C1 segment of cervical spinal cord (tissue), 14 donors: ENCODE measurements at regions not wholly inside any gene's neighbourhood (a gene's known extent, or its start where the extent isn't known, plus 50 kb on each side); places are given as distances from the start of the nearest gene placed in this dataset.

ENCODE experiments used
- DNase-seq, 14 donors: peaks; one replicate each; lab custom pipeline; 2025; lab: John Stamatoyannopoulos, UW

- DNase-seq = no peak
Observed at GRCh38 chr2:167900435-167901114, 346.8 kb downstream of the STK39 start.

- no peak for DNase-seq
Observed at GRCh38 chr2:167898340-167898739, 349.1 kb downstream of the STK39 start.

- no peak for DNase-seq
Observed at GRCh38 chr2:167891841-167892240, 355.6 kb downstream of the STK39 start.

GRCh38 chr2:167890739-167891138 lies 356.7 kb downstream of the STK39 start:
- DNase-seq = no peak

- DNase-seq = no peak
Observed at GRCh38 chr2:167880415-167880814, 367.0 kb downstream of the STK39 start.

GRCh38 chr2:167875529-167875928 lies 371.9 kb downstream of the STK39 start:
- DNase-seq = no peak

- no peak for DNase-seq
Observed at GRCh38 chr2:167874812-167875211, 372.6 kb downstream of the STK39 start.

- no peak for DNase-seq
Observed at GRCh38 chr2:167871286-167871685, 376.1 kb downstream of the STK39 start.

- no peak for DNase-seq
Observed at GRCh38 chr2:167869200-167869599, 378.2 kb downstream of the STK39 start.

- DNase-seq = no peak
Observed at GRCh38 chr2:167863377-167863776, 384.0 kb downstream of the STK39 start.

- no peak for DNase-seq
Observed at GRCh38 chr2:167862782-167863181, 384.6 kb downstream of the STK39 start.

- DNase-seq = no peak
Observed at GRCh38 chr2:167862296-167862695, 385.1 kb downstream of the STK39 start.

- no peak for DNase-seq
Observed at GRCh38 chr2:167861574-167862193, 385.7 kb downstream of the STK39 start.

- DNase-seq = no peak
Observed at GRCh38 chr2:167860082-167860481, 387.3 kb downstream of the STK39 start.

GRCh38 chr2:167859676-167860075 lies 387.7 kb downstream of the STK39 start:
- no peak for DNase-seq

GRCh38 chr2:167858086-167858485 lies 389.3 kb downstream of the STK39 start:
- no peak for DNase-seq

GRCh38 chr2:167857416-167857815 lies 390.0 kb downstream of the STK39 start:
- DNase-seq = peak in 1 of 14 donors; percentile 1

- DNase-seq = peak in 1 of 14 donors; percentile 0
Observed at GRCh38 chr2:167856190-167856589, 391.2 kb downstream of the STK39 start.

- no peak for DNase-seq
Observed at GRCh38 chr2:167855211-167855610, 392.2 kb downstream of the STK39 start.

- DNase-seq = no peak
Observed at GRCh38 chr2:167853717-167854116, 393.7 kb downstream of the STK39 start.

GRCh38 chr2:167851876-167852275 lies 395.5 kb downstream of the STK39 start:
- DNase-seq = no peak

- no peak for DNase-seq
Observed at GRCh38 chr2:167851323-167851860, 396.0 kb downstream of the STK39 start.
